ENCODE measurements at regions not wholly inside any gene's neighbourhood (a gene's known extent, or its start where the extent isn't known, plus 50 kb on each side); places are given as distances from the start of the nearest gene placed in this dataset.

DNA sequence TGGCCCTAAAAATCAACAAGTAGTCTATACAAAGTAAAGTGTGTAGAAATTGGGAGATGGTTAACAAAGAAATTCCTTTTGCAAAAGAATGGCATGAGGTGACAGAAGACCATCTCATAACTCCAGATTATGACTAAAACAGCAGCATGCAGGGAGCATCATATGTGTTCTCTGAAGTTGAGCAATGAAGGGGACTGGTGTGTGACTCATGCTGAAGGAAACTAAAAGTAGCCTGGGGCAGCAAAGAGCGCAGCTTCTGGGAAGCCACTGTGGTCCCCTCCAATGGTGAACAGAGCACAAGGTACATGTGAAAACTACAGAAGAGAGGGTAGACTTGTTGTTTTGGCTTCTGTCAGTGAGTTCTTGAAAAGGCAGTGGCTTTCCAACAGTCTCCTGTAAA is 133.4 kb downstream of the MACC1 start:
- no peaks in the 10 kb centered on the region for H4K20me1 ChIP-seq (ENCODE audit: insufficient read depth, low read length)
- no peak overlapping the region for H3K27ac ChIP-seq (ENCODE audit: low read length)
- H2AFZ ChIP-seq (ENCODE audit: low read depth, low read length) = no peak overlapping the region
- H3K4me3 ChIP-seq (ENCODE audit: low read length) = no peak overlapping the region
- TF ChIP-seq, protein P1, sequence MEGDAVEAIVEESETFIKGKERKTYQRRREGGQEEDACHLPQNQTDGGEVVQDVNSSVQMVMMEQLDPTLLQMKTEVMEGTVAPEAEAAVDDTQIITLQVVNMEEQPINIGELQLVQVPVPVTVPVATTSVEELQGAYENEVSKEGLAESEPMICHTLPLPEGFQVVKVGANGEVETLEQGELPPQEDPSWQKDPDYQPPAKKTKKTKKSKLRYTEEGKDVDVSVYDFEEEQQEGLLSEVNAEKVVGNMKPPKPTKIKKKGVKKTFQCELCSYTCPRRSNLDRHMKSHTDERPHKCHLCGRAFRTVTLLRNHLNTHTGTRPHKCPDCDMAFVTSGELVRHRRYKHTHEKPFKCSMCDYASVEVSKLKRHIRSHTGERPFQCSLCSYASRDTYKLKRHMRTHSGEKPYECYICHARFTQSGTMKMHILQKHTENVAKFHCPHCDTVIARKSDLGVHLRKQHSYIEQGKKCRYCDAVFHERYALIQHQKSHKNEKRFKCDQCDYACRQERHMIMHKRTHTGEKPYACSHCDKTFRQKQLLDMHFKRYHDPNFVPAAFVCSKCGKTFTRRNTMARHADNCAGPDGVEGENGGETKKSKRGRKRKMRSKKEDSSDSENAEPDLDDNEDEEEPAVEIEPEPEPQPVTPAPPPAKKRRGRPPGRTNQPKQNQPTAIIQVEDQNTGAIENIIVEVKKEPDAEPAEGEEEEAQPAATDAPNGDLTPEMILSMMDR (IDR thresholded peaks at IDR 0.05; ENCODE audit: low read depth, low read length) = no peak
- TF ChIP-seq EZH2phosphoT487 (IDR thresholded peaks at IDR 0.05; ENCODE audit: low read depth) = no peak
- peaks cover 3% of the 10 kb centered on the region for H3K36me3 ChIP-seq (replicated peaks; ENCODE audit: low read depth, low read length)
- no peaks in the 10 kb centered on the region for H3K79me2 ChIP-seq (ENCODE audit: low read length)
- H3K4me2 ChIP-seq (ENCODE audit: low read length) = no peak overlapping the region
- no peaks in the 10 kb centered on the region for H3K9me3 ChIP-seq (ENCODE audit: insufficient read depth, low read length)
- no peaks in the 10 kb centered on the region for H3K27me3 ChIP-seq (ENCODE audit: low read depth, low read length)
- H3K9ac ChIP-seq (ENCODE audit: low read length) = no peak overlapping the region
- H3K4me1 ChIP-seq (ENCODE audit: low read length) = peaks cover 16% of the 10 kb centered on the region

DNA sequence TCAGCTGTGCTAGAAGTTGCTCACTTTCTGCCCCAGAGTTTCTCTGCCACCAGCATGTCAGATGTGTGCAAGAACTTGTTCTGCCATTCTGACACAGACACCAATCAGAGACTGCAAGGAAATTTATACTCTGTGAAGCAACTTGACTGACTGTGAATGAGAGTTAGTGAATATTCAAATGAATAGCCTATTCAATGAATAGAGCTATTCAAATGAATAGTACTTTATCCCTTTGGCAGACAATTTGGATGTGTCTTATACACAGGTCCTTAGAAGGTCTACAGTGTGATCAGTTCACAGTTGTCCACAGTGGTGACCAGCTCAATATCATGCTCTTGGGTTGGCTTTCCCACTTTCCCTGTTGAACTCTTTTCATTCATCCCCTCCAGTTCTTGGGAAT is 138.1 kb downstream of the MACC1 start:
- Histone ChIP-seq H2AFZ (ENCODE audit: low read depth, low read length) (no peak overlapping the region), H3K4me1 (ENCODE audit: low read length) (peaks cover 8% of the 10 kb centered on the region), H3K27me3 (ENCODE audit: low read depth, low read length) (no peaks in the 10 kb centered on the region), H3K27ac (ENCODE audit: low read length) (no peak overlapping the region), H3K36me3 (replicated peaks; ENCODE audit: low read depth, low read length) (no peaks in the 10 kb centered on the region), H3K9ac (ENCODE audit: low read length) (no peak overlapping the region), H3K79me2 (ENCODE audit: low read length) (no peaks in the 10 kb centered on the region), H3K4me3 (ENCODE audit: low read length) (no peak overlapping the region), H4K20me1 (ENCODE audit: insufficient read depth, low read length) (no peaks in the 10 kb centered on the region), H3K4me2 (ENCODE audit: low read length) (no peak overlapping the region), H3K9me3 (ENCODE audit: insufficient read depth, low read length) (no peaks in the 10 kb centered on the region)
- TF ChIP-seq, protein P1 (IDR thresholded peaks at IDR 0.05; ENCODE audit: low read depth, low read length) = no peak
- no peak for TF ChIP-seq EZH2phosphoT487 (IDR thresholded peaks at IDR 0.05; ENCODE audit: low read depth)

DNA sequence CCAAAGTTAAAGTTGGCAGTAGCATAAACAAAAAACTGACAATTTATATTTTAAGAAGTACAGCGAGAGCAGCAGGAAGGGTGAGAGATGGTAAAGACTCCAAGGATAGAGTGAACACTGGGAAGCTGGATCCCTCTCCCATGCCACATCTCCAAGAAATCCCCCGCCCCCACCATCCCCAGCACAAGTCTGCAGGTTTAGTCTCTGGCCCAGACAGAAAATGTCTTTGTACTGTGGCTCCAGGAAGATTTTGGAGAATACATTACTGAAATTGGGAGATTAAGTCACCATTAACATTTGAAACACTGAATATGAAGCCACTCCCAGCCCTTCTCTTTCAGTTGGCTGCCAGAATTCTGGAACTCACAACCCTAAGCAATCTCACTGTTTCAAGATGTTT is 140.3 kb downstream of the MACC1 start:
- H3K36me3 ChIP-seq (replicated peaks; ENCODE audit: low read depth, low read length) = no peaks in the 10 kb centered on the region
- H3K79me2 ChIP-seq (ENCODE audit: low read length) = no peaks in the 10 kb centered on the region
- H3K4me2 ChIP-seq (ENCODE audit: low read length) = no peak overlapping the region
- no peak overlapping the region for H3K27ac ChIP-seq (ENCODE audit: low read length)
- H2AFZ ChIP-seq (ENCODE audit: low read depth, low read length) = no peak overlapping the region
- no peaks in the 10 kb centered on the region for H4K20me1 ChIP-seq (ENCODE audit: insufficient read depth, low read length)
- no peaks in the 10 kb centered on the region for H3K27me3 ChIP-seq (ENCODE audit: low read depth, low read length)
- H3K4me1 ChIP-seq (ENCODE audit: low read length) = peaks cover 8% of the 10 kb centered on the region
- no peak overlapping the region for H3K9ac ChIP-seq (ENCODE audit: low read length)
- TF ChIP-seq, protein P1 (IDR thresholded peaks at IDR 0.05; ENCODE audit: low read depth, low read length) = no peak
- no peak for TF ChIP-seq EZH2phosphoT487 (IDR thresholded peaks at IDR 0.05; ENCODE audit: low read depth)
- H3K9me3 ChIP-seq (ENCODE audit: insufficient read depth, low read length) = no peaks in the 10 kb centered on the region
- no peak overlapping the region for H3K4me3 ChIP-seq (ENCODE audit: low read length)

DNA sequence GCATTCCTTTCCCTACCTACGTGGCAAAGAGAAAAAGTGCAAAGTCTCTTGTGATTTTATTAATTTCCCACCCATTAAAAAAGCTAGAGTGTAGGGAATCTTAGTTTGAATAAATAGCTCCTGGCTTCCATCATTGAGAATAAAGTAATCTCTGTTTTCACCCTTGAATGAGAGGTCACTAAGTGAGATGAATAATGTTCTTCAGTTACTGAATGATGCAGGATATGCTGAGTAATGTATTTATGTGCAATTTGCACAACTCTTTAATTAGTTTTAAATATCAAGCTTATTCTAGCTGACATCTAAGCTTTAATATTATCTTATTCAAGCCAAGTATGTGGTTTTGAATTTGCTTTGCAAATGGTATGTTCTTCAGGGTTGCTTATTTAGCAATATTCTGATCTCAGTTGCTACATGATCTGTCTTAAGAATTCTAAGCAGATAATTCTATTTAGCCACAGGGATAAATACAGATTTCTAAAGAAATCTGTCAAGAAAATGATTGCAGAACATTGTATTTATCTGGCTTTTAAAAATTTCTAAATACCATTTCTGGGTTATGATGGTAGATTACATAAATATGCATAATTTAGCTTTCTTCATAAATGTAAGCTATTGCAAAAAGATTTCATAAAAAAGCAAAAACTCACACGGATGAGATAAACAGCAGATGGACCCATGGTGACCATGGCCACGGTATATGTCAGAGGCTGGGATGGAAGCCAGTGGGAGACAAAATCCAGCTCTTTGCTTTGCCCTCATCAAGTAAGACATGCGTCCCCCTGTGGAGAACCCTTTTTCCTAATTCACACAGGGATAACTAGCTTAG is 141.0 kb downstream of the MACC1 start:
- Histone ChIP-seq H3K4me2 (ENCODE audit: low read length) (no peak overlapping the region), H3K79me2 (ENCODE audit: low read length) (no peaks in the 10 kb centered on the region), H3K27ac (ENCODE audit: low read length) (no peak overlapping the region), H2AFZ (ENCODE audit: low read depth, low read length) (no peak overlapping the region), H3K4me3 (ENCODE audit: low read length) (no peak overlapping the region), H3K27me3 (ENCODE audit: low read depth, low read length) (no peaks in the 10 kb centered on the region), H3K36me3 (replicated peaks; ENCODE audit: low read depth, low read length) (no peaks in the 10 kb centered on the region), H4K20me1 (ENCODE audit: insufficient read depth, low read length) (no peaks in the 10 kb centered on the region), H3K9ac (ENCODE audit: low read length) (no peak overlapping the region), H3K4me1 (ENCODE audit: low read length) (peaks cover 8% of the 10 kb centered on the region), H3K9me3 (ENCODE audit: insufficient read depth, low read length) (no peaks in the 10 kb centered on the region)
- TF ChIP-seq EZH2phosphoT487 (IDR thresholded peaks at IDR 0.05; ENCODE audit: low read depth) = no peak
- TF ChIP-seq, protein P1 (IDR thresholded peaks at IDR 0.05; ENCODE audit: low read depth, low read length) = no peak

All from OCI-LY3 (cell line).